MG63 (cell line): ENCODE measurements at regions not wholly inside any gene's neighbourhood (a gene's known extent, or its start where the extent isn't known, plus 50 kb on each side); places are given as distances from the start of the nearest gene placed in this dataset.
"Not testable (repeated sequence)": the region's sequence is repeated elsewhere in the genome, so short reads cannot be mapped to it uniquely, and the experiment has no call there.

Experiments used
- DNase-seq: peaks from one replicate; pipeline ENCODE4 v3.0.0-alpha.2; 2020
- H3K27me3 ChIP-seq: fragments of 250-450 bp; sonication (Bioruptor Pico); 2 replicates; pipeline ENCODE4 v1.5.1; 2020; ENCODE audit warnings: mild to moderate bottlenecking, moderate library complexity
- H3K36me3 ChIP-seq: fragments of 250-450 bp; sonication (Bioruptor Pico); 2 replicates; pipeline ENCODE4 v1.5.1; 2020; ENCODE audit warnings: mild to moderate bottlenecking, moderate library complexity
- H3K4me3 ChIP-seq: fragments of 250-450 bp; sonication (Bioruptor Pico); 2 replicates; pipeline ENCODE4 v1.5.1; 2020; ENCODE audit warnings: mild to moderate bottlenecking, moderate library complexity
- H3K9me3 ChIP-seq: fragments of 250-450 bp; sonication (Bioruptor Pico); 2 replicates; pipeline ENCODE4 v1.5.1; 2020; ENCODE audit warnings: mild to moderate bottlenecking, moderate library complexity

DNA sequence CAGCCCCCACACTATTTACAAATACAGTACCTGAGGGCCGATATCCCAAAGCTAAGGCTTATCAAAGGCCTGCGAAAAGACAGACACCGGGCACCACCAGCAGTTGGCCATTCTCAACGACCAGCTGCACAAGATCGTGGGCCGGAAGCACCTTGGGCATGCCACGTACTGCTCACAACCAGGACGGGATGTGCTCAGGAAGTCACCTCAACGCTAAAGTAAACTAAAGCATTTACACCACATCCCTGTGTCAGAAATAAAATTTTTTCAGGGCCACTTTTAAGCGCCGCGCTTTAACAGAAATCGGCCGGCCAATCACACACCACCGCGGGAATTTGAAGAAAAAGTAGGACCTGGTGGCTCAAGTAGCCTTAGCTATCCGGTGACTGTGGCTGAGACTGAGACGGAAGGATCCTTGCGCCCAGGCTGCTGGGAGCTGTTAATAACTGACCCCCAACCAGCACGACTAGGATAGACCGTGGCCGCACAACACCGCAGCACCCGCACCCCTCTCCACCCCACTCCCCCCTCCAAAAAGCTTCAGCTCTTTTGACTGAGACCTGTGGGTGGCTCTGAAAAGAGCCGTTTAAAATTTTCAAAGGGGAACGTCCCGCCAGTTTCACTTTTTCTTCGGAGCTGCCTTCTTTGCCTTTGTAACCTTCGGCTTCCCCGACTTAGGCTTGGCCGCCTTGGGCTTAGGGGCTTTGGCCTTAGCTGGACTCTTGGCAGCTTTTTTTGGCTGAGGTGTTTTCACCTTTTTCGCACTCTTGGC is 131.2 kb upstream of the BTN3A2 start:
- no peaks in the 10 kb centered on the region for H3K9me3 ChIP-seq
- H3K36me3 ChIP-seq = no peaks in the 10 kb centered on the region
- DNase-seq = peak; percentile 62

DNA sequence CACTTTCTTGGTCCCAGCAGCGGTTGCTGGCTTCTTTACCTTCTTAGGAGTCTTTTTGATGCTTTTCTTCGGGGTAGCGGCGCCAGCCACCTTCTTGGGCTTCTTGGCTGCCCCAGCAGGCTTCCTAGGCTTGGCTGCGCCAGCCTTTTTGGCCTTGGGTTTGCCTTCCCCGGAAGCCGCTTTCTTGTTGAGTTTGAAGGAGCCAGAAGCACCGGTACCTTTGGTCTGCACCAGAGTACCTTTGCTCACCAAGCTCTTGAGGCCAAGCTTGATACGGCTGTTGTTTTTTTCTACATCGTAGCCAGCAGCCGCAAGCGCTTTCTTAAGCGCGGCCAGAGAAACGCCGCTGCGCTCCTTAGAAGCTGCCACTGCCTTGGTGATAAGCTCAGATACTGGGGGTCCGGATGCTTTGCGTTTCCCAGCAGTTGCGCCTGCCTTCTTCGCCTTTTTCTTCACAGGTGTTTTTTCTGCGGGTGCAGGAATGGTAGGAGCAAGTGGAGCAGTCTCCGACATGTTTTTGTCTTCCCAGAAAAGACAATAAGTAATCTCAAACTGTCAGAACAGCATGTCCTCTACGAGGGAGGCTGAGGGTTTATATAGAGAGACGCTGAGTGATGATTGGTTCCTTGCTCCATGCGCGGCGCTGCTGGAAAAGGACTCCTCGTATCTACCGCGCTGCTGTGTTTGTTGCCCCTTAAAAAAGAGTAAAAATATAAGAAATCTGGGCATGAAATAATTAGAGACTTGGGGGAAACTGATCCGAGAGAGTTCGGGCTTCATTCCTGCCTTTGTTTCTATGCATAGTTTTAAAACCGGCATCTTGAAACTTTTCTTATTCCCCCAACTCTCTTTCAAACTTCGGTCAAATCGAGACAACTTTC is 130.3 kb upstream of the BTN3A2 start:
- peak; percentile 62 for DNase-seq

More for the DNA sequence above, 131.2 kb upstream of the BTN3A2 start:
- H3K4me3 ChIP-seq = peak overlapping the region; percentile 51
- H3K27me3 ChIP-seq = no peaks in the 10 kb centered on the region

DNA sequence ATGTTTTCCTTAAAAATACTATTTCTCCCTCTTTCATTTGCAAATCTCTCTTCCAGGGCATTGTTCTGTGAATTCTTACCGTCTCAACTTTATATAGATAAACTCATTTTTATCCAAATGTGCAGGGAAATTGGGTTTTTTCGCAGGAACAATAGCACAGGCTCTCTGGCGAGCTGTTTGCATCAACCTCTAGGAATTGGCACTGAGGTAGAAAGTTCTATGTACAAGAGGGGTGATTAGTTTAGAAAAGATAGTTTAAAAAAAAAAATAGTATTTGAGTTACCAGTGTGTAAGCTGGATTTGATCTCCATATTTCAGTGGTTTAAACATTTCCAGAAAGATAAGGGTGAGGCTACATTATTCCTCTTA is 129.7 kb upstream of the BTN3A2 start:
- no peak for DNase-seq
- H3K4me3 ChIP-seq = peak overlapping the region; percentile 51
- H3K36me3 ChIP-seq = no peaks in the 10 kb centered on the region
- H3K27me3 ChIP-seq = no peaks in the 10 kb centered on the region
- no peaks in the 10 kb centered on the region for H3K9me3 ChIP-seq

More for the DNA sequence above, 130.3 kb upstream of the BTN3A2 start:
- no peaks in the 10 kb centered on the region for H3K27me3 ChIP-seq
- no peaks in the 10 kb centered on the region for H3K36me3 ChIP-seq
- H3K9me3 ChIP-seq = no peaks in the 10 kb centered on the region
- peak overlapping the region; percentile 51 for H3K4me3 ChIP-seq

DNA sequence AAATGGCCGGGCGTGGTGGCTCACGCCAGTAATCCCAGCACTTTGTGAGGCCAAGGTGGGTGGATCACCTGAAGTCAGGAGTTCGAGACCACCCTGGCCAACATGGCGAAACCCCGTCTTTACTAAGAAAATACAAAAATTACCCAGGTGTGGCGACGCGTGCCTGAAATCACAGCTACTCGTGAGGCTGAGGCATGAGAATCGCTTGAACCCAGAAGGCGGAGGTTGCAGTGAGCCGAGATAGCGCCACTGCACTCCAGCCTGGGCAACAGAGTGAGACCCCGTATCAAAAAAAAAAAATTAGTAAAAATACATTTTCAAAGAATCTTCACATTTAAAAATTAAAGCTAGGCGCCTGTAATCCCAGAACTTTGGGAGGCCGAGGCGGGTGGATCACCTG is 125.6 kb upstream of the BTN3A2 start:
- H3K4me3 ChIP-seq, H3K27me3 ChIP-seq, H3K9me3 ChIP-seq, DNase-seq, H3K36me3 ChIP-seq: not testable (repeated sequence)

DNA sequence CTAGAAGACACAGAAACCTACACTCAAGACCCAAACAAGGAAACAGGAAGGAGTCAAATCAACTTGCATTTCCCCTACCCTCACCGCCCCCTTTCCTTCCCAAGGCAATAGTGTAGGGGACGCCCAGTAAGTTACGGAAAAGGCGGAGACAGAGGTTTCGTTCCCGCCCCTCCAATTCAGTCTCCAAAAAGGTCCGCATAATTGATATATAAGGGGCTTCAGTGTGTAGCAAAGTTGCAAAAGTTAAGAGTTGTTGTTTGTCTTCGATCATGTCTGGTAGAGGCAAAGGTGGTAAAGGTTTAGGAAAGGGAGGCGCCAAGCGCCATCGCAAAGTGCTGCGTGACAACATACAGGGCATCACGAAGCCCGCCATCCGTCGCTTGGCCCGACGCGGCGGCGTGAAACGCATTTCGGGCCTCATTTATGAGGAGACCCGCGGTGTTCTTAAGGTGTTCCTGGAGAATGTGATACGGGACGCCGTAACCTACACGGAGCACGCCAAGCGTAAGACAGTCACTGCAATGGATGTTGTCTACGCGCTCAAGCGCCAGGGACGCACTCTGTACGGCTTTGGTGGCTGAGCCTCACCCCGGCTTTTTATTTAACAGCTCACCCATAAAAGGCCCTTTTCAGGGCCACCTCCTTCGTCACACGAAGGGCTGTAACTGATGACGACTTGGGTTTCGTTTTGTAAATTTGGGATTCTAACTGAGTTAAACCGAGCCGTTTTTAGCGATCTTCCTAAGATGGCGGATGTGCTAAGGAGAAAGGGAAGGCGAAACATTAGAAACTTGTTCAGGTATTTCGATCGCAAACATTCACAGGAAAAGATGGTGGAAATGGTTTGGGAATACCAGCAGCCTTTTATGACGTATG is 124.6 kb upstream of the BTN3A2 start:
- DNase-seq = no peak
- Histone ChIP-seq H3K4me3 (no peak overlapping the region), H3K27me3 (no peaks in the 10 kb centered on the region), H3K36me3 (no peaks in the 10 kb centered on the region), H3K9me3 (no peaks in the 10 kb centered on the region)

DNA sequence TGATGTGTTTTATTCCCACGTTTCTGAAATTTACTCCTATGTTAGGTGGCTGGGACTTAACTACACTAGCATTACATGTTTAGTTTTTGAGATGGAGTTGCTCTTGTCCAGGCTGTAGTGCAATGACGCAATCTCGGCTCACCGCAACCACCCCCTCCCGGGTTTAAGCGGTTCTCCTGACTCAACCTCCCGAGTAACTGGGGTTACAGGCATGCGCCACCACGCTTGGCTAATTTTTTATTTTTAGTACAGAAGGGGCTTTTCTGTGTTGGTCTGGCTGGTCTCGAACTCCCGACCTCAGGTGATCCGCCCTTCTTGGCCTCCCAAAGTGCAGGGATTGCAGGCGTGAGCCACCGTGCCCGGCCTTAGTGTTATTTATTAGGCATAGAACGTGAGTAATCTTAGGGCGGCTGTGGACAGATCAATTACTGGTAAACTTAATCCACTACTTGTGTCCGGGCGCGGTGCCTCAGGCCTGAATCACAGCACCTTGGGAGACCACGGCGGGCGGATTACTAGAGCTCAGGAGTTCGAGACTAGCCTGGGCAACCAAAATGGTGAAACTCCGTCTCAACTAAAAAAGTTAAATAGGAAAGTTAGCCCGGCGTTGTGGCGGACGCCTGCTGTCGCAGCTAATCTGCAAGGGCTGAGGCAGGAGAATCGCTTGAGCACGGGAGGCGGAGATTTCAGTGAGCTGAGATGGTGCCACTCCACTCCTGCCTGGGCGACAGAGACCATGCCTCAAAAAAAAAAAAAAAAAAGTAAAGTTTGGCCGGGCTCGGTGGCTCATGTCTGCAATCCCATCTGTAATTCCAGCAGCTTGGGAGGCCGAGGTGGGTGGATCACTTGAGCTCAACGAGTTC is 123.7 kb upstream of the BTN3A2 start:
- no peaks in the 10 kb centered on the region for H3K36me3 ChIP-seq
- H3K9me3 ChIP-seq = no peaks in the 10 kb centered on the region
- DNase-seq = no peak
- H3K27me3 ChIP-seq = no peaks in the 10 kb centered on the region
- no peak overlapping the region for H3K4me3 ChIP-seq

DNA sequence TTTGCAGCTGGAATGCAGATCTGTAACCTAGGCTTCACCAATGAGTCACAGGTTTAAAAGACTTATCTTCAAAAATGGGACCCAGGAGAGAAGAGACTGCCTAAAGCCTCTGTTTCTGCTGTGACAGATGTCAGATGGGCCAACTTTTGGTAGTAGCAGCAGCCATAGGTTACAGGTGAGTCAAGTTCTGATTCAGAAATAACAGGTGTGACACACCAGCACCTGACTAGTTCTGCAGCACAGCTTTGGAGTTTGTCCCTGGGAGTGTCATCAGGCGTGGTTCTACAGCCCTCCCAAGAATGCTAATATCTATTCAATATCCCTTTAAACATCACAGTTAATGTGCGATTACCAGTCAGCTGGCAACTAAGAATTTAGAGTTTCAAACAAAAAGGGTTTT is 121.9 kb upstream of the BTN3A2 start:
- Histone ChIP-seq H3K9me3 (no peaks in the 10 kb centered on the region), H3K36me3 (no peaks in the 10 kb centered on the region), H3K27me3 (no peaks in the 10 kb centered on the region), H3K4me3 (no peak overlapping the region)
- DNase-seq = no peak

DNA sequence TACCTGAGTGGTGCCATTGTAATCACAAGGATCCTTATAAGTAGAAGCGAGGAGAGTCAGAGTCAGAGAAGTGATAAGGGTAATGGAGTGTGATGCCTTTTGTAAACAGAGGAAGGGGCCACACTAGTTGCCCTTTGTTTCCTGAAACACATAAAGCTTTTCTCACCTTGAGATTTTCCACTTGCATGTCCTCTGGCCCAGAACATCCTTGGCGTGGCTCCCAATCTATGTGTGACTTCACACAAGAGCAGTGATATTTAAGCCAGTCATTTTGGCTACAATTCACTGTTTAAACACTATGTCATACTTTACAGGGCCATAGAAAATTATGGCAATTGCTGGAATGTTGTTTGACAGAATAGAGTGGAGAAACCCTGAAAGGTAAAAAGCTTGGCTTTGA is 121.2 kb upstream of the BTN3A2 start:
- no peak overlapping the region for H3K4me3 ChIP-seq
- no peak for DNase-seq
- H3K27me3 ChIP-seq = no peaks in the 10 kb centered on the region
- H3K36me3 ChIP-seq = no peaks in the 10 kb centered on the region
- no peaks in the 10 kb centered on the region for H3K9me3 ChIP-seq

DNA sequence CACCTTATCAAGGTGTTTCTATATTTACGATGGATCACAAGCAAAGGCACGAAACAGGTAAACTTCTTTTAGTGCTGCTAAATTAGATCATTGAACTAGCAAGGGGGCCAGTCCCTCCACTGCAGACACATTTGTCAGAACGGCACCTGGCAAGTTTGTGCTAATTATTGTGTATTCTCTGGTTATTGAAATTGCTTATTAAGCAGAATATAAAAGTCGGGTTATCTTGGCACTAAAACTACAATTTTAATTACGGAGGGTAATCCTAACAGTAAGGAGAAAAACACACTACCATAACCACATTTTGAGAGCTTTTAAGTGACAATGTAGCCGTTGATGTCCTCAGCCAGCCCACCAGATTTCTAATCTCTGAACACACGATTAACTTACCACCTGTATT is 118.9 kb upstream of the BTN3A2 start:
- H3K27me3 ChIP-seq = no peaks in the 10 kb centered on the region
- no peaks in the 10 kb centered on the region for H3K9me3 ChIP-seq
- no peaks in the 10 kb centered on the region for H3K36me3 ChIP-seq
- no peak for DNase-seq
- H3K4me3 ChIP-seq = no peak overlapping the region

DNA sequence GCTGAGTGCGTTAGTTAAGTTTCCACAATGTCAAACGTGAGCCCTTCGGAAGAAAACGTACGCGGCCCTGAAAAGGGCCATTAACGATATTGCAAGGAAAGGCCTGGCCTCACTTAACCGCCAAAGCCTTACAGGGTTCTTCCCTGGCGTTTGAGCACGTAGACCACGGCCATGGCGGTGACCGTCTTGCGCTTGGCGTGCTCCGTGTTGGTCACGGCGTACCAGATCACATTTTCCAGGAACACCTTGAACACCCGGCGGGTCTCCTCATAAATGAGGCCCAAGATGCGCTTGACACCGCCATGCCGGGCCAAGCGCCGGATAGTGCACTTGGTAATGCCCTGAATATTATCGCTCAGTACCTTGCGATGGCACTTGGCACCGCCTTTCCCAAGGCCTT is 118.4 kb upstream of the BTN3A2 start:
- Histone ChIP-seq H3K36me3 (no peaks in the 10 kb centered on the region), H3K27me3 (no peaks in the 10 kb centered on the region)

DNA sequence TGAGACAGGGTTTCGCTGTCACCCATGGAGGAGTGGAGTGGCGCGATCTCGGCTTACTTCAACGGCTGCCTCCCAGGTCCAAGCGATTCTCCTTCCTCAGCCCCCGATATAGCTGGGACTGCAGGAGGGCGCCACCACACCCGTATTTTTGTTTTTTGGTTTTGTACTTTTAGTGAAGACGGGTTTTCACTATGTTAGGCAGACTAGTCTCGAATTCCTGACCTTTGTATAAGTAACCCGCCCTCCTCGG is 115.4 kb upstream of the BTN3A2 start:
- no peaks in the 10 kb centered on the region for H3K36me3 ChIP-seq
- no peak for DNase-seq
- H3K27me3 ChIP-seq = no peaks in the 10 kb centered on the region
- peak overlapping the region; percentile 59 for H3K4me3 ChIP-seq
- no peaks in the 10 kb centered on the region for H3K9me3 ChIP-seq

More for the DNA sequence above, 118.4 kb upstream of the BTN3A2 start:
- DNase-seq = no peak
- Histone ChIP-seq H3K4me3 (no peak overlapping the region), H3K9me3 (no peaks in the 10 kb centered on the region)

DNA sequence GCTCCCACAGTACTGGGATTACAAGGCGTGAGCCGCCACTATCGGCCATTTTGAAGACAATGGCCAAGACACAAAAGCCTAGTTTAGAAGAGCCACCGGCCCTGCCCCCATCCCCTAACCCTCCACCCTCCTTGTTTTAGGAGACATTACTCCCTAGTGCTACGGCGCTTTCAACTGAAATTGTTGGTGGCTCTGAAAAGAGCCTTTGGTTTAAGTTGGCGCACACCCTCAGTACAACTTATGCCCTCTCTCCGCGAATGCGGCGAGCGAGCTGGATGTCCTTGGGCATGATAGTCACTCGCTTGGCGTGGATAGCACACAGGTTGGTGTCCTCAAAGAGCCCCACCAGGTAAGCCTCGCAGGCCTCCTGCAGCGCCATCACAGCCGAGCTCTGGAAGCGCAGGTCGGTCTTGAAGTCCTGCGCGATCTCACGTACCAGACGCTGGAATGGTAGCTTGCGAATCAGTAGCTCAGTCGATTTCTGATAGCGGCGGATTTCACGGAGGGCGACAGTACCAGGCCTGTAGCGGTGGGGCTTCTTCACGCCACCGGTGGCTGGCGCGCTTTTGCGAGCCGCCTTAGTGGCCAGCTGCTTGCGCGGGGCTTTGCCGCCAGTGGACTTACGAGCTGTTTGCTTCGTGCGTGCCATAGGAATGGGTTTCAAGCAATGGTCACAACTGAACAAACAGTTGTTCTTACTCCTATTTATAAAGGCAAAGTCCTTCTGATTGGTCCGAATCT is 114.9 kb upstream of the BTN3A2 start:
- H3K27me3 ChIP-seq = no peaks in the 10 kb centered on the region
- DNase-seq = peak; percentile 65
- no peaks in the 10 kb centered on the region for H3K9me3 ChIP-seq
- H3K36me3 ChIP-seq = no peaks in the 10 kb centered on the region
- H3K4me3 ChIP-seq = peak overlapping the region; percentile 59

DNA sequence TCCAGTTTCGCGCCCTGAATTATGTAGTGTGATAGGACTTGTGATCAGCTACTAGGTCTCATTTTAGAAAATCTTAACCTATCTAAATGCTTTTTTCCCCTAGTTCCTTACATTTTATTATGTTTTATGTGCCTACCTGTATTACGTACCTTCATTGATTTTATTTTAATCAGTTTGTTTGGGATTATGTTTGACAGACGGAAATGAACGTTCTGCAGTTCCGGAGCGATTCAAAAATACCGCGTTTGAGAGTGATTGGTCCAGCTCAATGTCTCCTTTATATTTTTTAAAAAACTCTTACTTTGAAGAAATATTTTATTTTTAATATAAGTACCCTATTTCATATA is 114.3 kb upstream of the BTN3A2 start:
- H3K27me3 ChIP-seq = no peaks in the 10 kb centered on the region
- no peaks in the 10 kb centered on the region for H3K36me3 ChIP-seq
- H3K9me3 ChIP-seq = no peaks in the 10 kb centered on the region
- H3K4me3 ChIP-seq = peak overlapping the region; percentile 59
- DNase-seq = no peak

DNA sequence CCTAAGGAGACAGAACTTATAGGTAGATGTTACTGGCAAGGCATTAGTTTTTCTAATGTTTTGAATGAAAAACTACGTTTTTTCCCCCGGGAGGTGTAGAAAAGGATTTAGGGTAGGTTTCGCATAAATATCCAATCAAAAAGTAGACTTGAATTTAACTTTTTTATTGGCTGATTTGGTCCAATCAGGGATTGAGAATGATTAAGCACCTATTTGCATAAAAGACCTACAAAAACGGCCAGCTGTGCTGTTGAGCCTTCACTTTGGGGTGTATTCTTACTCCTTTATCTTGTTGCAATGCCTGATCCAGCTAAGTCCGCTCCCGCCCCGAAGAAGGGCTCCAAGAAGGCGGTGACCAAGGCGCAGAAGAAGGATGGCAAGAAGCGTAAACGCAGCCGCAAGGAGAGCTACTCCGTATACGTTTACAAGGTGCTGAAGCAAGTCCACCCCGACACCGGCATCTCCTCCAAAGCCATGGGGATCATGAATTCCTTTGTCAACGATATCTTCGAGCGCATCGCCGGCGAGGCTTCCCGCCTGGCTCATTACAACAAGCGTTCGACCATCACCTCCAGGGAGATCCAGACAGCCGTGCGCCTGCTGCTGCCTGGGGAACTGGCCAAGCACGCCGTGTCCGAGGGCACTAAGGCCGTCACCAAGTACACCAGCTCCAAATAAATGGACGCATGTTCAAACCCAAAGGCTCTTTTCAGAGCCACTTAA is 113.5 kb upstream of the BTN3A2 start:
- H3K4me3 ChIP-seq = peak overlapping the region; percentile 59
- no peaks in the 10 kb centered on the region for H3K36me3 ChIP-seq
- DNase-seq = peak; percentile 71

DNA sequence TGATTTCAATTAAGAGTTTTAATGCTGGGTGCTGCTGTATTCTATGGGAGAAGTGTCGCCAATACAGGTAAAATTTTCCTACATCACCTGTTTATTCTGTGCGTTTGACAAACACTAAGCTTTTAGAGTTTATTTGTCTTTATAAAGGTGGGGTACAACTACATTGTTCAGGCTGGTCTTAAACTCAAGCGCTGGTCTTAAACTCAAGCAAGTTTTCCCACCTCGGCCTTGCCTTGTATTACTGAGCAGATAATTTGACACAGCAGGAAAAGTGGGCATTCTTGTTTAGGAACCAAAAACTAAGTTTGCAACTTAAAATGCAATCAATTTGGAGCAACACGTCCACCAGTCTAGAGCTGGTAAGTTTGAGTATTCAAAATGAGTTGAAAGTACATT is 112.9 kb upstream of the BTN3A2 start:
- Histone ChIP-seq H3K4me3 (peak overlapping the region; percentile 59), H3K27me3 (no peaks in the 10 kb centered on the region), H3K36me3 (no peaks in the 10 kb centered on the region), H3K9me3 (no peaks in the 10 kb centered on the region)
- no peak for DNase-seq

More for the DNA sequence above, 113.5 kb upstream of the BTN3A2 start:
- no peaks in the 10 kb centered on the region for H3K27me3 ChIP-seq
- no peaks in the 10 kb centered on the region for H3K9me3 ChIP-seq
